Endothelial cell (in vitro differentiated cells): ENCODE measurements at regions not wholly inside any gene's neighbourhood (a gene's known extent, or its start where the extent isn't known, plus 50 kb on each side); places are given as distances from the start of the nearest gene placed in this dataset.
"Not testable (repeated sequence)": the region's sequence is repeated elsewhere in the genome, so short reads cannot be mapped to it uniquely, and the experiment has no call there.

Source experiments
- DNase-seq: peaks from one replicate; pipeline ENCODE4 v3.0.0; 2021; ENCODE audit warnings: low spot score
- H3K27ac Mint-ChIP-seq: one replicate; pipeline ENCODE4 v1.8.0; 2021; ENCODE audit warnings: mixed read lengths, inconsistent platforms; ENCODE audit not compliant: unreplicated experiment
- H3K27me3 Mint-ChIP-seq: one replicate; pipeline ENCODE4 v1.8.0; 2021; ENCODE audit warnings: mild to moderate bottlenecking, moderate library complexity, mixed read lengths, inconsistent platforms; ENCODE audit not compliant: unreplicated experiment
- H3K36me3 Mint-ChIP-seq: one replicate; pipeline ENCODE4 v1.8.0; 2021; ENCODE audit warnings: mild to moderate bottlenecking, low read depth, mixed read lengths, inconsistent platforms; ENCODE audit not compliant: unreplicated experiment
- H3K4me1 Mint-ChIP-seq: one replicate; pipeline ENCODE4 v1.8.0; 2021; ENCODE audit warnings: mild to moderate bottlenecking, mixed read lengths, inconsistent platforms; ENCODE audit not compliant: unreplicated experiment
- H3K4me3 Mint-ChIP-seq: one replicate; pipeline ENCODE4 v1.8.0; 2021; ENCODE audit warnings: mild to moderate bottlenecking, mixed read lengths, inconsistent platforms; ENCODE audit not compliant: unreplicated experiment
- H3K9me3 Mint-ChIP-seq: one replicate; pipeline ENCODE4 v1.8.0; 2021; ENCODE audit warnings: mixed read lengths, inconsistent platforms; ENCODE audit not compliant: unreplicated experiment
- CTCF ChIP-seq: fragments of 200-600 bp; sonication (generic); IDR thresholded peaks from one replicate; pipeline ENCODE4 v1.5.0; 2021; ENCODE audit warnings: antibody characterized with exemption; ENCODE audit not compliant: unreplicated experiment

DNA sequence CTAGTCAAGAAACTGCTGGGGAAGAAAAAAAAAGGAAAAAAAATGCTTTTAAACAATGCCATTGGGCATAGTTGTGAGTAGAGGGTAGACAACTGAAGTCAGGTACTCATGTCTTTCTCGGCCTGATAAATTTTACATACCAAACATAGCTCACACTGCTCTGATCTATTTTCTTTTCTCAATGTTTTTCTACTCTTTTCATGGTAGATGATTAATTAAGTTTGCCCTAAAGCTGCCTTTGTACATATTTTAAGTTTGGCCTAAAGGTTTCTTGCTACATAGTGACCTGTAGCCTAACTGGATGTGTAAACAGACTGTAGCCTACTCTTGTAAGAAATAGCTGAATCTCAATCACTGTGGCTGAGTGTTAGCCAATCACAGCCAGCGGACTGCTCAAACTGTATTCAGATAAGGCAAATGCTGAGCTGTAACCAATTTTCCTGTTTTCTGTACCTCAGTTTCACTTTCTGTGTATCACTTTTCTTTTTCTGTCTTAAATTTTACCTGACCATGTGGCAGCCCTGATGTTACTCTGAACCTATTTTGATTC, 121.0 kb downstream of the PCDH10 start:
- Mint-ChIP-seq H3K9me3 (no peaks in the 10 kb centered on the region), H3K36me3 (no peaks in the 10 kb centered on the region), H3K4me1 (no peaks in the 10 kb centered on the region), H3K27ac (no peak overlapping the region), H3K4me3 (no peak overlapping the region), H3K27me3 (no peaks in the 10 kb centered on the region)
- no peak for TF ChIP-seq CTCF
- DNase-seq, result no peak

- Mint-ChIP-seq H3K4me1 (peaks cover 3% of the 10 kb centered on the region), H3K4me3 (no peak overlapping the region), H3K27ac (no peak overlapping the region), H3K9me3 (no peaks in the 10 kb centered on the region), H3K27me3 (no peaks in the 10 kb centered on the region), H3K36me3 (no peaks in the 10 kb centered on the region)
- no peak for TF ChIP-seq CTCF
- no peak for DNase-seq
Observed at GRCh38 chr4:133268205-133268604, 119.1 kb downstream of the PCDH10 start.

DNA sequence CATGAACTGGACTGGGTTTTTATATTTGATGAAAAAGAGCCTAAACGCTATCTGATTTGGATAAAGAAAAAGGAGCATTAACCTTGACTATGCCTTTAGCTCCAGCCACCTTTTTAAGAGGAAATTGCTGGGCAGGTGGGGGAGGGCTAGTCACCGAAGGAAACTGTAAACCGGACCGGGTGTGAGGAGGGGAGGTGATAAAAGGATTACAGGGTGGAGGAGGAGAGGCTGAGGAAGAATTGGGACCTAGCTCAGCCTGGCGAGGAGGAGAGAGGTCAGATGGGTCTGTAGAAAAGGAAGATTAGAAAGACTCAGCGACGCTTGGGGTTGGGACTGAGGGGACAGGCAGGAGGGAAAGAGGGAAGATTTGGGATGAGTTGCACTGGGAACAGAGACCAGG, 118.4 kb downstream of the PCDH10 start:
- not testable (repeated sequence) for H3K27me3 Mint-ChIP-seq, H3K4me1 Mint-ChIP-seq, H3K36me3 Mint-ChIP-seq, H3K9me3 Mint-ChIP-seq, H3K4me3 Mint-ChIP-seq, DNase-seq, H3K27ac Mint-ChIP-seq

- DNase-seq, H3K27ac Mint-ChIP-seq, H3K9me3 Mint-ChIP-seq, H3K4me3 Mint-ChIP-seq, H3K36me3 Mint-ChIP-seq, H3K27me3 Mint-ChIP-seq, H3K4me1 Mint-ChIP-seq: not testable (repeated sequence)
Observed at GRCh38 chr4:133266966-133267365, 117.9 kb downstream of the PCDH10 start.

GRCh38 chr4:133264251-133264650, 115.2 kb downstream of the PCDH10 start:
- not testable (repeated sequence) for H3K4me3 Mint-ChIP-seq, H3K27me3 Mint-ChIP-seq, H3K36me3 Mint-ChIP-seq, H3K4me1 Mint-ChIP-seq, H3K27ac Mint-ChIP-seq, DNase-seq, H3K9me3 Mint-ChIP-seq

- no peaks in the 10 kb centered on the region for H3K36me3 Mint-ChIP-seq
- H3K4me1 Mint-ChIP-seq, result peaks cover 3% of the 10 kb centered on the region
- H3K27me3 Mint-ChIP-seq, result no peaks in the 10 kb centered on the region
- no peak overlapping the region for H3K27ac Mint-ChIP-seq
- H3K4me3 Mint-ChIP-seq, result no peak overlapping the region
- TF ChIP-seq CTCF, result no peak
- no peak for DNase-seq
- no peaks in the 10 kb centered on the region for H3K9me3 Mint-ChIP-seq
Observed at GRCh38 chr4:133263104-133263503, 114.0 kb downstream of the PCDH10 start.
